ENCODE measurements at regions not wholly inside any gene's neighbourhood (a gene's known extent, or its start where the extent isn't known, plus 50 kb on each side); places are given as distances from the start of the nearest gene placed in this dataset.
"Not testable (repeated sequence)": the region's sequence is repeated elsewhere in the genome, so short reads cannot be mapped to it uniquely, and the experiment has no call there.

DNA sequence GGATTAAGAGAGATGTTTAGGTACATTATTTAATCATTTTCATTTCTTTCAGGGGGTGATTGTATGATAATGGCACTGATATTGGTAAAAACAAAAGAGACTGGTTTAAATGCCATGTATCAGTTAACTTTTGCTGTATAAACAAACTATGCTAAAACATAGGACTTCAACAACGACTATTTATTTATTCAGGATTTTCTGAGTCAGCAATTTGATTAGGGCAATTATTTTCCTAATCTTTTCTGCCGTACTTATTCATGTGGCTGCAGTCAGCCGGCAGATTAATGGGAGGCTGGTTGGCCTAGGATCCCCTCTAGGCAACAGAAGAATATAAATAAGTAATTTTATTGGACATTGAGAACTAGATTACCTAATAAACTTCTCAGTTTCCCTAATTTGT is 661.7 kb upstream of the RAG2 start:
- no peak overlapping the region for H3K4me3 ChIP-seq (ENCODE audit: low read depth, low read length)
- DNase-seq (ENCODE audit: low read depth), result no peak
- TF ChIP-seq, protein P1, sequence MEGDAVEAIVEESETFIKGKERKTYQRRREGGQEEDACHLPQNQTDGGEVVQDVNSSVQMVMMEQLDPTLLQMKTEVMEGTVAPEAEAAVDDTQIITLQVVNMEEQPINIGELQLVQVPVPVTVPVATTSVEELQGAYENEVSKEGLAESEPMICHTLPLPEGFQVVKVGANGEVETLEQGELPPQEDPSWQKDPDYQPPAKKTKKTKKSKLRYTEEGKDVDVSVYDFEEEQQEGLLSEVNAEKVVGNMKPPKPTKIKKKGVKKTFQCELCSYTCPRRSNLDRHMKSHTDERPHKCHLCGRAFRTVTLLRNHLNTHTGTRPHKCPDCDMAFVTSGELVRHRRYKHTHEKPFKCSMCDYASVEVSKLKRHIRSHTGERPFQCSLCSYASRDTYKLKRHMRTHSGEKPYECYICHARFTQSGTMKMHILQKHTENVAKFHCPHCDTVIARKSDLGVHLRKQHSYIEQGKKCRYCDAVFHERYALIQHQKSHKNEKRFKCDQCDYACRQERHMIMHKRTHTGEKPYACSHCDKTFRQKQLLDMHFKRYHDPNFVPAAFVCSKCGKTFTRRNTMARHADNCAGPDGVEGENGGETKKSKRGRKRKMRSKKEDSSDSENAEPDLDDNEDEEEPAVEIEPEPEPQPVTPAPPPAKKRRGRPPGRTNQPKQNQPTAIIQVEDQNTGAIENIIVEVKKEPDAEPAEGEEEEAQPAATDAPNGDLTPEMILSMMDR (conservative IDR thresholded peaks at IDR 0.05; ENCODE audit: low read depth, low read length), result no peak

DNA sequence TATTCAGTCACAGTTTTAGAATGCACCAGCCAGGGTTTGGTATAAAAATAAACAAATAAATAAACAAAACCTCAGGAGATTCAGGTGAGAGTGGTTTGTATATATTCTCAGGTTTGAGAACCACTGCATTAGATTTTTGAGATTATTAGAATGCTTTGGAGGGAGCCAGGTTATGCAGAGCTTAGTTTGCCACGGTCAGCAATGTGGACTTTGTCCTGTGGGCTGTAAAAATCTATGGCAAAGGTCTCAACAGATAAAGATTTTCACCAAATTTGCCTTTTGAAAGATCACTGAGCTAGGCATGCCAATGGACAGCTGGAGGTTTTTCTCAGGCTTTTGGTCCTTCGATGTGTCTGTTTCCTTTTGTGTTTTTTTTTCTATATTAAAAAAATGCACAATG is 650.1 kb upstream of the RAG2 start:
- H3K4me3 ChIP-seq (ENCODE audit: low read depth, low read length), result no peak overlapping the region
- TF ChIP-seq, protein P1 (conservative IDR thresholded peaks at IDR 0.05; ENCODE audit: low read depth, low read length), result no peak
- no peak for DNase-seq (ENCODE audit: low read depth)

DNA sequence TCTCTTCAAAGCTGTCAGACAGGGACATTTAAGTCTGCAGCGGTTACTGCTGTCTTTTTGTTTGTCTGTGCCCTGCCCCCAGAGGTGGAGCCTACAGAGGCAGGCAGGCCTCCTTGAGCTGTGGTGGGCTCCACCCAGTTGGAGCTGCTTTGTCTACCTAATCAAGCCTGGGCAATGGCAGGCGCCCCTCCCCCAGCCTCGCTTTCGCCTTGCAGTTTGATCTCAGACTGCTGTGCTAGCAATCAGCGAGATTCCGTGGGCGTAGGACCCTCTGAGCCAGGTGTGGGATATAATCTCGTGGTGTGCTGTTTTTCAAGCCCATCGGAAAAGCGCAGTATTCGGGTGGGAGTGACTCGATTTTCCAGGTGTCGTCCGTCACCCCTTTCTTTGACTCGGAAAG is 648.1 kb upstream of the RAG2 start:
- not testable (repeated sequence) for DNase-seq (ENCODE audit: low read depth); H3K4me3 ChIP-seq (ENCODE audit: low read depth, low read length)

DNA sequence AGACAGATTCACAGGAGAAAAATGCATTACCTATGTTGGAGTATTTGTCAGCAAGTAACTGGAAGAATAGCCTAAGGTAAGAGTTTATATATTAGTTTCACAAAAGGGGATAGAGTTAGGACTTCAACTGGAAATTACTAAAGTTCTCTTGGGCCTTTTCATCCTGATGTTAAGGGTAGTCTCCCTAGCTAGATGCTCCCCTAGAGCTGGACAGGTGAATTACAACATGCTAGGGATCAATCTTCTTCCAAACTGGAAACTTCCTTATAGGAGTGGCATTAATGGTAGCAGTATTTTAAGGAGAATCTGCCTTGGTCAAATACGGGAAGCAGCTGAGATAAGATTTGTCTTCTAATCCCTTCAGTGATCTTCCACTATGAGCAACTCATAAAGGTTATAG is 632.8 kb upstream of the RAG2 start:
- TF ChIP-seq, protein P1 (conservative IDR thresholded peaks at IDR 0.05; ENCODE audit: low read depth, low read length), result no peak
- no peak for DNase-seq (ENCODE audit: low read depth)
- no peak overlapping the region for H3K4me3 ChIP-seq (ENCODE audit: low read depth, low read length)

DNA sequence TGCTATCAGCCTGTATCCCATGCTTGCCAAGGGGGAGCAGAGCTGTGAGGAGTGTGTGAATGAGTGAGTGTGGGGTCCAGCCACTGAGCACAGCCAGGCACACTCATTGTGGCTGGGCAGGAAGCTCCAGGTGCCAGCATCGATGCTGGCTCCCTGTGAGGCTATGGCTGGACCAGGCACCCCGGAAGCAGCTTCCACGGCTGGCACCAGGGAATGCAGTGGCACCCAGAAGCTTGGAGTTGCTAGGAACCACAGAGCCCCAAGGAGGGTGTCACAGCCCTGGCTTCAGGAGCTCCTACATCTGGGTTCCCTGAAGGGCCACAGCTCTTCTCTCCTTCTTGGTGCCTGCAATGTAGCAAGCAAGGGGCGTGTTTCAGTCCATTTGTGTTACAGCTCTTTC is 625.9 kb upstream of the RAG2 start:
- no peak overlapping the region for H3K4me3 ChIP-seq (ENCODE audit: low read depth, low read length)
- TF ChIP-seq, protein P1 (conservative IDR thresholded peaks at IDR 0.05; ENCODE audit: low read depth, low read length), result no peak
- no peak for DNase-seq (ENCODE audit: low read depth)

DNA sequence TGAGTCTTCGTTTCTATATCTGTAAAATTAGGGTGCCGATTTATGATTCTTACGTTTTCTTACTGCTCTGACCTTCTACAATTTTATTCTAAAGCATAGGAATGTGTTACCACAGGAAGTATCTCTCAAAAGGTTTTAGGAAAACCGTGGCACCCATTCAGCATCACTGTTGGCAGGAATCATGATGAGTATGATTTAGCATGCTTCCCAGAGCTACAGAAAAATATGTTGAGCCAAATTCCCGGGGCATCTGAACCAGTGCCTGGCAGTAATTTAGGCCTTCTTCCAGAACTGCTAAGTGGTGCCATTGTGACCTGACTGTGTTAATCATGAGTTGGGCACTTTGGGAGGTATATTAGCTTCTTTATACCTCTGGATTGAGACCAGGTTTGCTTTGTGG is 605.0 kb upstream of the RAG2 start:
- TF ChIP-seq, protein P1 (conservative IDR thresholded peaks at IDR 0.05; ENCODE audit: low read depth, low read length), result no peak
- DNase-seq (ENCODE audit: low read depth), result no peak
- no peak overlapping the region for H3K4me3 ChIP-seq (ENCODE audit: low read depth, low read length)

DNA sequence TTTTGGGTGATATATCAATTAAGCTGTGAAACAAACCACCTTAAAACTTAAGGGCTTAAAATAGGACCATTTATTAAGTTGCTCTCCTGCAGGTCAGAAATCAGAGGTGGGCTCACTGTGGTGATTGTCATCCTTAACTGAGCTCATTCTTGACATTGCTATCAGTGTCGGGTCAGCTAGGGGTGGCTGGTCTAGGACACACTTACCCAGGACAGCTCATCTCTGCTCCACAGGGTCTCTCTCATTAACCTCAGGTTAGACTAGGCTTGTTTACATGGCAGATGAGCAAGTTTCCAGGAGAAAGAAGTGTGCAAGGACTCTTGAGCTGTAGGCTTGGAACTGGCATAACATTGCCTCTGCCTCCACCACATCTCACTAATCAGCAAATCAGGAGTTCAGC is 601.0 kb upstream of the RAG2 start:
- TF ChIP-seq, protein P1 (conservative IDR thresholded peaks at IDR 0.05; ENCODE audit: low read depth, low read length), result no peak
- no peak overlapping the region for H3K4me3 ChIP-seq (ENCODE audit: low read depth, low read length)
- no peak for DNase-seq (ENCODE audit: low read depth)

DNA sequence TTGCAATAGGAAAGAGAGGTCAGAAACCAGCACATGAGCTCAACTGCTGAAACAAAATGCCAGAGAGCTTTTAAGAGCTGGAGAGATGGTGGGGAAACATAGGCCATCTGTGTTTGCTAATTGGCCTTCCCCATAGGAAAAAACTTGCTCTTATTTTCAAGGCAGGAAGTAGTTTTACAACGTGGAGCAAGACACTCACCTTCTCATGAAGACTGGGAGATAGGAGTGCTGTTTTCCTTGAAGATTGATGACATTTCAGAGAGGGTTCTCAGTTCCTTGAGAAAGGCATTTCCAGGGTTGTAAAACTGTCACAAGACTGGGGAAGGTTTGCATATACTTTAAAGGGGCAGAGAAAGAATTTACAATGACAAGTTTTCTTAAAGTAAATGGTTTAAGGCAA is 586.3 kb upstream of the RAG2 start:
- TF ChIP-seq, protein P1 (conservative IDR thresholded peaks at IDR 0.05; ENCODE audit: low read depth, low read length), result no peak
- H3K4me3 ChIP-seq (ENCODE audit: low read depth, low read length), result no peak overlapping the region
- DNase-seq (ENCODE audit: low read depth), result no peak
